Thymus (tissue), 11 donors: ENCODE measurements at regions not wholly inside any gene's neighbourhood (a gene's known extent, or its start where the extent isn't known, plus 50 kb on each side); places are given as distances from the start of the nearest gene placed in this dataset.

Source experiments
- DNase-seq, 9 donors: peaks; one replicate each; pipeline ENCODE4 v3.0.0-alpha.2; 2013; ENCODE audit warnings: low spot score in 9 of 9, low read depth in 6 of 9, missing footprints in 1 of 9
- H3K27ac ChIP-seq, 2 donors: one replicate each; pipeline ENCODE4 v1.5.1; 2013; ENCODE audit warnings: control low read depth in 1 of 2, low read depth in 1 of 2, low read length in 1 of 2, mild to moderate bottlenecking in 1 of 2, moderate library complexity in 1 of 2
- H3K27me3 ChIP-seq, 2 donors: one replicate each; pipeline ENCODE4 v1.5.1; 2013; ENCODE audit warnings: low read length in 1 of 2; ENCODE audit not compliant: control insufficient read depth in 2 of 2, insufficient read depth in 1 of 2
- H3K36me3 ChIP-seq, 2 donors: one replicate each; pipeline ENCODE4 v1.5.1; 2013; ENCODE audit warnings: low read length in 1 of 2, mild to moderate bottlenecking in 1 of 2, moderate library complexity in 1 of 2; ENCODE audit not compliant: control insufficient read depth in 2 of 2, insufficient read depth in 2 of 2
- H3K4me1 ChIP-seq, 2 donors: one replicate each; pipeline ENCODE4 v1.5.1; 2013; ENCODE audit warnings: low read length in 2 of 2; ENCODE audit not compliant: control insufficient read depth in 2 of 2, insufficient read depth in 2 of 2
- H3K4me3 ChIP-seq, 2 donors: one replicate each; pipeline ENCODE4 v1.5.1; 2013; ENCODE audit warnings: low read length in 2 of 2, control low read depth in 1 of 2, mild to moderate bottlenecking in 1 of 2
- H3K9me3 ChIP-seq, 2 donors: one replicate each; pipeline ENCODE4 v1.5.1; 2013; ENCODE audit warnings: low read length in 1 of 2, mild to moderate bottlenecking in 1 of 2; ENCODE audit not compliant: control insufficient read depth in 2 of 2, insufficient read depth in 1 of 2
- WGBS: extraction: QIAGEN DNeasy Blood & Tissue Kit; methylation state at CpG from one replicate; pipeline ENCODE4 v1.1.7; 2013; 5-methylcytosine and 5-hydroxymethylcytosine counted together
- donor health status: healthy.

- H3K4me1 ChIP-seq, result no peaks in the 10 kb centered on the region
- WGBS, result 92% methylated on average over 4 of the region's 4 CpGs
- H3K27me3 ChIP-seq, result no peaks in the 10 kb centered on the region
Measured at GRCh38 chr2:138113871-138114525, 149.7 kb downstream of the HNMT start.

GRCh38 chr2:138115666-138116065, 151.4 kb downstream of the HNMT start:
- no peak overlapping the region for H3K4me3 ChIP-seq

More at GRCh38 chr2:138113871-138114525, 149.7 kb downstream of the HNMT start:
- no peak overlapping the region for H3K4me3 ChIP-seq
- DNase-seq, result no peak
- no peaks in the 10 kb centered on the region for H3K9me3 ChIP-seq
- H3K36me3 ChIP-seq, result no peaks in the 10 kb centered on the region
- H3K27ac ChIP-seq, result no peak overlapping the region

GRCh38 chr2:138116456-138116855, 152.2 kb downstream of the HNMT start:
- Histone ChIP-seq H3K4me3 (no peak overlapping the region), H3K4me1 (no peaks in the 10 kb centered on the region), H3K27me3 (no peaks in the 10 kb centered on the region), H3K9me3 (no peaks in the 10 kb centered on the region), H3K27ac (no peak overlapping the region), H3K36me3 (no peaks in the 10 kb centered on the region)
- DNase-seq, result no peak
- WGBS, result 96% methylated on average over 4 of the region's 4 CpGs

More at GRCh38 chr2:138115666-138116065, 151.4 kb downstream of the HNMT start:
- H3K4me1 ChIP-seq, result no peaks in the 10 kb centered on the region
- no peak for DNase-seq
- no peaks in the 10 kb centered on the region for H3K9me3 ChIP-seq
- H3K36me3 ChIP-seq, result no peaks in the 10 kb centered on the region
- H3K27ac ChIP-seq, result no peak overlapping the region
- H3K27me3 ChIP-seq, result no peaks in the 10 kb centered on the region

- WGBS, result 71% methylated on average over 3 of the region's 3 CpGs
- no peak for DNase-seq
- Histone ChIP-seq H3K27me3 (no peaks in the 10 kb centered on the region), H3K36me3 (no peaks in the 10 kb centered on the region), H3K9me3 (no peaks in the 10 kb centered on the region), H3K27ac (no peak overlapping the region), H3K4me3 (no peak overlapping the region), H3K4me1 (no peaks in the 10 kb centered on the region)
Measured at GRCh38 chr2:138121666-138122661, 157.7 kb downstream of the HNMT start.

GRCh38 chr2:138122891-138123290, 158.6 kb downstream of the HNMT start:
- Histone ChIP-seq H3K36me3 (no peaks in the 10 kb centered on the region), H3K27ac (no peak overlapping the region), H3K9me3 (no peaks in the 10 kb centered on the region), H3K27me3 (no peaks in the 10 kb centered on the region), H3K4me1 (no peaks in the 10 kb centered on the region), H3K4me3 (no peak overlapping the region)
- DNase-seq, result no peak
- WGBS, result 81% methylated on average over 1 of the region's 1 CpG

GRCh38 chr2:138123741-138124140, 159.5 kb downstream of the HNMT start:
- Histone ChIP-seq H3K4me1 (no peaks in the 10 kb centered on the region), H3K27me3 (no peaks in the 10 kb centered on the region), H3K4me3 (no peak overlapping the region), H3K9me3 (no peaks in the 10 kb centered on the region), H3K27ac (no peak overlapping the region), H3K36me3 (no peaks in the 10 kb centered on the region)
- DNase-seq, result no peak

GRCh38 chr2:138124521-138124920, 160.2 kb downstream of the HNMT start:
- H3K27me3 ChIP-seq, result no peaks in the 10 kb centered on the region

GRCh38 chr2:138125306-138126288, 161.3 kb downstream of the HNMT start:
- Histone ChIP-seq H3K4me3 (no peak overlapping the region), H3K36me3 (no peaks in the 10 kb centered on the region), H3K9me3 (no peaks in the 10 kb centered on the region), H3K4me1 (no peaks in the 10 kb centered on the region), H3K27ac (no peak overlapping the region), H3K27me3 (no peaks in the 10 kb centered on the region)
- WGBS, result 94% methylated on average over 11 of the region's 11 CpGs
- DNase-seq, result no peak

More at GRCh38 chr2:138124521-138124920, 160.2 kb downstream of the HNMT start:
- Histone ChIP-seq H3K9me3 (no peaks in the 10 kb centered on the region), H3K4me3 (no peak overlapping the region), H3K4me1 (no peaks in the 10 kb centered on the region), H3K27ac (no peak overlapping the region), H3K36me3 (no peaks in the 10 kb centered on the region)
- 96% methylated on average over 2 of the region's 2 CpGs for WGBS
- no peak for DNase-seq
